Colon (tissue), 2 donors: ENCODE measurements at regions not wholly inside any gene's neighbourhood (a gene's known extent, or its start where the extent isn't known, plus 50 kb on each side); places are given as distances from the start of the nearest gene placed in this dataset.
"Not testable (repeated sequence)": the region's sequence is repeated elsewhere in the genome, so short reads cannot be mapped to it uniquely, and the experiment has no call there.

Source experiments
- FAIRE-seq: peaks from 2 replicates; lab custom pipeline; 2012; peaks lifted over from hg19 to GRCh38; lab: Jason Lieb, UNC
- donor health status: control.
- donor health status: control.

DNA sequence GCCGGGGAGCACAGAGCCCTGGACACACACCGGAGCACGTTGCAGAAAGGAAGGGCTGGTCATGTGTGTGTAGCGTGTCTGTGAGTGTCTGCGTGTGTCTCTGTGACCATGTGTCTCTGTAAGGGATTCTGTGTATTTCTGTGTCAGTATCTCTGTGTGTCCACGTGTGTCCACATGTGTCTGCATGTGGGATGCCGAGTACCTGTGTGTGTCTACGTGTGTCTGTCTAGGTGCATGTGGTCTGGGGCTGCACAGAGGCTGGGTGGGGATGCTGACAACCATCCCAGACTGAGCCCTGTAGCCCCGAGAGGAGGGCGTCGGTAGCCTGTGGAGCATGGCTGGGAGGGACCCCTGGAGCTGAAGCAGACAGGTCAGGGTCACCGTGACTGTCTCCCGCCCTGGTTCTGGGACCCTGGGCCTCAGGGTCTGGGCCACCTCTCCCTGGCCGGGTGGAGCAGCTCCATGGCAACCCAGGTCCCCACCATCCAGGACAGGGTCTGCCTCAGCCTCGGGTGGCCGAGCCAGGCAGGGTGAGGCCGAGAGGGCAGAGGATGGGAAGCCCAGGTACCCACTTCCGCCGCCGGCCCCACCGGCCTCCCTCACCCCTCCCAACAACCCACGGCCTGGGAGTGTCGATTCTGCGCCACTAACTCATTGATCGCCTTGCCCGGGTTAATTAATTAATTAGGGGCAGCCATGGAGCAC lies 122.7 kb downstream of the FAM53A start:
- no peak for FAIRE-seq

DNA sequence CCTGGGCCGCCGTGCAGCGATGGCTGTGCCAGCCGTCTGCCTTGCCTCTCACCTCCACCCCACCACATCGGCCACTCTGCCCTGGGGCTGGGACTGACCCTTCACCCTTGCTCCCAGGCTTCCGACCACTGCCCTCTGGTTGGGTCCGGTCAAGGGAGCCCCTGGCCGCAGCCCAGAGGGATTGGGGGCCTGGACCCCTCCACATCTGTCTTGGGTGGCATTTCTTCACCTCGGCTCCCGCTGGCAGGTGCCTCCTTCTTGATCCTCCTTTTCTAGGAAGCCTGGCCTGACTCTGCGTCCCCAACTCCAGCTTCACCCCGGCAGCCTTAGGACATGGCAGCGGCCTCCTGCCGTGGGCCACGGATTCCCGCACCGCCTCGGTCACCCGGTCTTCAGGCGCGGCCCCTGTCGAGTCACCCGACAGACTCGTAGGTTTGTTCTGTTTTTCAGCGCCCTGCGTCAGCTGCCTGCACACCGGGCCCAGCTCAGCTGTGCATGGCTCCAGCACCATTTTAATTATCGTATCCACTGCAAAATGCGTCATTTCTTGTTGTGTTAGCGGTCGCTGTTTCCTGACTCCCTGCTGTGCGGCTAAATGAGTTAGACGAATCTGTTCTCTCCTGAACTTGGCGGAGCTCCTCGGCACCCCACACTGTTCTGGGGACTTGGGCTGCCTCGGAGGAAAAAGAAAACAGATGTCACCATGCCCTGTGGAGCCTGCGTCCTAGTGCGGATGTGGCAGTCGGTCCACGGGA lies 124.0 kb downstream of the FAM53A start:
- no peak for FAIRE-seq

DNA sequence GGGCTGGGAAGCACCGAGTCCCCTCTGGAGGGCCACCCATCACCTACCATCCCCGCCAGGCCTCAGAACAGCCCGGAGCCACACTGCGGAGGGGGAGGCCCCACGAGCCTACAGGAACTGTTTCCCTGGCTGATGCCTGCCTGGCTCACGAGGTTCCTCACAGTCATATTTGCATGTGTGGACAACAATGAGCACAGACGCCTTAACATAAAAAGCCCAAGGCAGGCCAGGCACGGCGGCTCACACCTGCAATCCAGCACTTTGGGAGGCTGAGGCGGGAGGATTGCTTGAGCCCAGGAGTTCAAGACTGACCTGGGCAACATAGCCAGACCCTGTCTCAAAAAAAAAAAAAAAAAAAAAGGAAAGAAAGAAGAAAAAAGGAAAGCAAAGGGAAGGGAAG lies 125.9 kb downstream of the FAM53A start:
- FAIRE-seq = no peak

DNA sequence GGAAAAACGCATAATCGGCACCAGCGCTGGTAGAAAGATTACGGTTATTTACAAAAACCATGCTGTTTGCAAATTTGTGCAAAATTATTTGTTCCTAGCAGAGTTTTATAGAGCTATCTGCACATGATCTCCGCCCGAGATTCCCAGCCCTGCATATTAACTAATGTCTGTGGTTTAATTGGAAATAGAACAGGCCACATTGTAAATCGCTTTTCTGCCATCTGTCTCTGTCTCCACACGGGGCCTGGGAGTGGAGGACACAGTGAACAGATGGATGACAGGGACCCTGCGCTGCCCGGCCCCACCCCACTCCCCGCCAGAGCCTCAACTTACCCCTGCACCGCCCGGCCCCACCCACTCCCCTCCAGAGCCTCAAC lies 126.9 kb downstream of the FAM53A start:
- no peak for FAIRE-seq

DNA sequence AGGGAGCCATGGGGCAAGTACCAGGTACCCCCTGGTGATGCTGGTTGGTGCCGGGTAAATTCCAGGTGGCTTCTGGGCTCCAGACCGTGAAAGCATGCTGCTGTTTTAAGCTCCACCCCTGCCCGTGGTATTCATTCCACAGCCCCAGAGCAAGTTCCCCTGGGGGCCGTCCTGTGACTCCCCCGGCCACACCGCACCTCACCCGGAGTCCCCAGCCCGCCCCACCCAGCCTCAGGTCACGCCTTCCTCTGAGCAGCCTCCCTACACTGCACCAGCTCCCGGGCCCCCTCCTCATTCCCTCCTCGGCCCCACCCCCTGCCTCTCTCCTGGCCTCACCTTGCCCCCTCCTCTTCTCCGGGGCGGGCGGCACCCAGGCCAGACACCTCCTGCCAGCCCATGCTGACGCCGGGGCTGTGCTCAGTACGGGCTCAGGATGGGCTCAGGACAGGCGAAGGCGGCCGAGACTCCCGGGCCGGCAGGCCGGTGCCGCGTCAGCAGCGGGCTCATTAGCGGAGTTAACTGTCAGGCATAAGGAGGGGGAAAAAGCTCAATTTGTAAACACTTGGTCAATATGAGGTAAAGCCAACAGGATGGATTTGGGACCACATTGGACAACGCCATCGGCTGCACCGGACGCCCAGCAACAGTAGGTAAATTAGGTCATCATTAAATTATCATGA lies 127.4 kb downstream of the FAM53A start:
- FAIRE-seq = no peak

DNA sequence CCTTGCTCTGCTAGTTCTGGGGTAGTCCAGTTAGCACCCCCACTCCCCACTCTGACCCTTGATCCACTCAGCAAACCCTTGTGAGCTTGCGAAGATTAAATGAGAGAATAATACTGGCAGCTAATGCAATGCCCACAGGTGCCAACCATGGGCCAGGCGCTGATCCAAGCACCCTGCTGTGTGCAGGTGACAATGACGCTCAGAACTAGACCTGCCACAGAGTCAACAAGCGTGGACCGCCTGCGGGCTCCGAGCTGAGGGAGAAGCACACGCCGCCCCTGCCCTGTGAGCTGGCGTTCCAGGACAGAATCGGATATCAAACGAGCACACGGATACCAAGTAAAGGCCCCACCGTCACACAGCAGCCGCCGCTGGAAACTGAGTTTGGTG lies 129.2 kb downstream of the FAM53A start:
- no peak for FAIRE-seq

DNA sequence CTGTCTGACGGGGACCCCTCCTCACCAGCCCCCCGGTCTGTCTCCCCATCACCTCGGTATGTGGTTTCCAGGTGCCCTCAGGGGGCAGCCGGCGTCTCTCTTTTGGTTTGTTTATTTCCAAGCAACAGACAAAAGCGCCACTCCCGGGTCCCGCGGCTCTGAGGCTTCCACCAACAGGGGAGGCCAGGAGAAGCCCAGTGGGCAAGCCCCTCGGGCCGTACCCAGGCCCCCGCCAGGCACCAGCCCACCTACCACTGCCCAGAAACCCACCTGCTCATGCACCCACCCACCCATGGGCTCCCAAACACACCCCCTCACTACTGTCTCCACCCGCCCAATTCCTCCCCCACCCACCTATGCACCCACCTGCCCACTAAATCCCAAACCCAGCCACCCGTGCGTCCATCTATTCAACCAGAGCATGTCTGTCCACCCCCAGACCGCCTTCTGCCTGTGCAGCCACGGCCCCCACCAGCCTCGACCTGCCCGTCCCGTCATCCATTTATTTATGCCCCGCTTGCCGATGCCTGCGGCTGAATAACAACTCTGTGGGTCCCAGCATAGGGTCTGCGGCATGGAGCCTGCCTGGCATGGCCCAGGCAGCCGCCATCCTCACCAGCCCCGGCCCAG lies 129.8 kb downstream of the FAM53A start:
- no peak for FAIRE-seq

DNA sequence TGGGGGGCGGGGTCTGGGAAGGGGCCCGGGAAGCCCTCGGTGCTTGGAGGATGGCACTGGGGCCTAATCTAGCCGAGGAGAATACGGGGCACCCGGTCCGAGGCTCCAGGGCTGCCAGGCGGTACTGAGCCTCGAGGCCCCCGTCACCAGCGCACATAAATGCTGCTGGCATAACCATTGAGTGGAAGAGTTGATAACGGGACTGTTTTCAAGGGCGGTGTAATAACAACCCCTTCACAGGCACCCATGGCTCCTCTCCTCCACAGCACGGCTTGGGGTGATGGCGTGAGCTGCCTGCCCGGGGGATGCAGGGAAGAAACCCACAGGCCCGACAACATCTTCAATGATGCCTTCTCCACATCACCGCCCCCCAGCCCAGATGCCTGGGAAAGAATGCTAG lies 130.7 kb downstream of the FAM53A start:
- no peak for FAIRE-seq

DNA sequence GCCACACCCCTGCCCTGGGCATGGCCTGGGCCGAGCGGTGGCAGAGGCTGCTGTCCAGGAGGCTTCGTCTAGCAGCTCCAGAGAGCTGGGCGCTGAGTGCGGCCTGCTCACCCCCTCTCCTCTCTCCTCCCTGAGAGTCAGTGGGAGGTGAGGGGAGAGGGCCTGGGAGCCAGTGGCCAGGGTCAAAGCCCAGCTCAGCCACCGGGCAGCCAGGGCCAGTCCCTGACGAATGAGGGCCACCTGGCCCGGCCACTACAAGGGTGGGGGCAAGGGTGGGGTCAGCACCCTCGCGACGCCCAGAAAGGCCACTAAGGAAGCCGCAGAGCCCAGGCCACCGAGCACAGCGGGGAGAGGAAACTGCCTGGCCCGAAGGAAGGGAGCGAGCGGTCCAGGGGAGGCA lies 131.7 kb downstream of the FAM53A start:
- no peak for FAIRE-seq

DNA sequence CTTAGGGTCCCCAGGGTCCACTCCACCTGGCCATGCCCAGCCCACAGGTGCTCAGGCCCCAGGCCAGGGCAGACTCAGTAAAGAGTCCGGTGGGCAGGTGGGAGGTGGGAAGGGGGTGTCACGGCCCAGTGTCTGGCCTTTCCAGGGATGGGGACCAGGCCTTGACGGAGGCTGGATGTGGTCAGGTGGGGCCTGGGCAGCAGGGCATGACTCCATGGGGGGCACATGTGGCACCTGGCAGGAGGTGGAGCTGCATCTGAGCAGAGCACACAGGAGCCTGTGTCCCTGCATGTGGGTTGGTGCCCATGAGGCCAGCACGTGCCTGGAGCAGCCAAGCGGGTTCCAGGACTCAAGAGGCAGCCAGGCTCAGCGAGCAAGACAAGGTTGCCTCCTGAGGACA lies 132.9 kb downstream of the FAM53A start:
- FAIRE-seq = no peak

DNA sequence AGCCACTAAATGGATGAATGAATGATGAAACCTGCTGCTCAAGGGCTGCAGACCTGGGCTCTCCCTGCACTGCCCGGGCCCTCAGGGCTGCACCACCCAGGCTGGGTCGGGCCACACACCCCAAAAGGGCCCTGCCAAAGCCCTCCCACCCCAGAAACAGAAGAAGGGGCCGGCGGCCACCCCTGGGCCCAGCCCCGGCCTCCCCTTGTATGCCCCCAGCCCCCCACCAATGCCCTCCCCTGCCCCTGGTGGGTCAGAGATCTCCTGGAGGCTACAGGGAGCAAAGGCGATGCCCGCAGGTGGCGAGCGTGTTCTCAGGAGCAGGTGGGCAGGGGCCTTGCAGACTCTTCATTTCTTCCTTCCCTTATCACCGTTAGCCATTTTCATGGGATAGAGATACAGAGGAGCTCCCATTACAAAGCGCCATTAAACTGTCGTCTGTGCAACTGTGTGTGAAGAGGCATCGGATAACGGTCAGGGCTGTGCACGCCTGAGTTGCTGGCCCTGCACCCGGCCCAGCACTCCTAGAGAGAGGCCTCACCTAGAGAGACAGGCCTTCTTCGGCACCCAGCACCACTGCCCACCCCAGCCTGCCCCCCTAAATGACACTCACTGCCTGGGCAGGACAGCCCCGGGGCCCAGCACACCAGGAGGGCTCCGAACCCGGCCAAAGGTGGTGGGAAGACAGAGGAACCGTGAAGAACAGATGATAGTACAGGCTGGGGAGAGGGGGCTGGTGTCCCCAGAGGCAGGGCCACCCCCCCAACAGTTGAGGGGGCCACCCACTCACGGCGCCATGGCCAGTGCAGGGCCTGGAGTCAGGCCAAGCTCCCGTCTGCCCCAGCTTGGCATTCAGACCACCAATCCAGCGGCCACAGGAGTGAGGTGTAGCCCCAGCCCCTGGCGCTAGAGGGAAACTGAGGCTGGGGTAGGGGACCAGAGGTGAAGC lies 133.7 kb downstream of the FAM53A start:
- FAIRE-seq = no peak

DNA sequence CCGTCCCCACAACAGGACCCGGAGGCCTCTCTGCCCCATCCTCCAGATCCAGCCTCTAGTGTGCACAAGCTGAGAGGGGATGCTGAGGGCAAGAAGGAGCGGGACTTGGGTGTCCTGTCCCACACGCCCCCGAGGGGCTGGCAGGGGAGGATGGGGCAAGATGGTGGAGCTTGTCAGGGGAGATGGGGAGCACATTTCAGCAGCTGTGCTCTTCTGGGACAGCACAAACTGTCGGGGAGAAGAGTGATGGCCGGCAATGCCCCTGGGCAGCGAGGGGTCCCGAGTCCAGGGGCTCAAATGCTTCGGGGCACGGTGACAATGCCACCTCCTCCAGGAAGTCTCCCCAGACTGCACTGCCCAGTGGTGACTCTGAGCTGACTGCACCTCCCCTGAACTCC lies 134.5 kb downstream of the FAM53A start:
- no peak for FAIRE-seq

DNA sequence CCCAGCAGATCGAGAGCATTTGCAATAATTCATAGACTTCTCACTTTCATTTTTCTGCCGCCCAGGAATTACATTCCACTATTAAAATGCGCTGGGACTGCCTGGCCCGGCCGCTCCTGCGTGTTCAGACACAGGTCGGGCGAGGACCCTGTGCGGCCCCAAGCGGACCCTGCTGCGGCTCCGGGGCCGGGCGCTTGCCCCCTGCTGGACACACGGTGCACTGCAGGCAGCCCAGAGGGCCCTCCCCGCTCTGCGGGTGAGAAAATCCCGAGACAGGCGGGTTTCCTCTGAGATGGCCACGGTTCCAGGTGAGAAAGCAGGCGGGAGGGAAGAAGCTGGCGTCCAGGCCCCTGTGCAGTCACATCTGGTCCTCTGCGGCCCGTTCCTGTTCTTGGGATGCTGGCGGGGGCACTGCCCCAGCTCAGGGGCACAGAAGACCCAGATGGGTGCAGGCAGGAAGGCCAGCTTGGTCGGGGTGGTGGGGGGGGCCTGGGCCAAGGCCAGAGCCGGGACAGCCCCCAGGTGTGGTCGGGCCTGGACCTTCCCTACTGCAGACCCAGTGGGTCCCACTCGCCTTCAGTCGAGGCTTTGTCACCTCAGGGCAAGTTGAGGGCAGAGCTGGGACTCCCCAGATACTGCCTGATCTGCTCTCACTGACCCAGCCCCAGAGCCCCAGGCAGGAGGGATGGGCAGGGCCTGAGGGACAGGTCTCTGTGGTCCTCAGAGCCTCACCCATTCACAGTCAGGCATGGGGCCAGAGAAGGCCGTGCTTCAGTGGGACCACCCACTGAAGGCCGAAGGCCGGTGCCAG lies 135.1 kb downstream of the FAM53A start:
- FAIRE-seq = not testable (repeated sequence)

DNA sequence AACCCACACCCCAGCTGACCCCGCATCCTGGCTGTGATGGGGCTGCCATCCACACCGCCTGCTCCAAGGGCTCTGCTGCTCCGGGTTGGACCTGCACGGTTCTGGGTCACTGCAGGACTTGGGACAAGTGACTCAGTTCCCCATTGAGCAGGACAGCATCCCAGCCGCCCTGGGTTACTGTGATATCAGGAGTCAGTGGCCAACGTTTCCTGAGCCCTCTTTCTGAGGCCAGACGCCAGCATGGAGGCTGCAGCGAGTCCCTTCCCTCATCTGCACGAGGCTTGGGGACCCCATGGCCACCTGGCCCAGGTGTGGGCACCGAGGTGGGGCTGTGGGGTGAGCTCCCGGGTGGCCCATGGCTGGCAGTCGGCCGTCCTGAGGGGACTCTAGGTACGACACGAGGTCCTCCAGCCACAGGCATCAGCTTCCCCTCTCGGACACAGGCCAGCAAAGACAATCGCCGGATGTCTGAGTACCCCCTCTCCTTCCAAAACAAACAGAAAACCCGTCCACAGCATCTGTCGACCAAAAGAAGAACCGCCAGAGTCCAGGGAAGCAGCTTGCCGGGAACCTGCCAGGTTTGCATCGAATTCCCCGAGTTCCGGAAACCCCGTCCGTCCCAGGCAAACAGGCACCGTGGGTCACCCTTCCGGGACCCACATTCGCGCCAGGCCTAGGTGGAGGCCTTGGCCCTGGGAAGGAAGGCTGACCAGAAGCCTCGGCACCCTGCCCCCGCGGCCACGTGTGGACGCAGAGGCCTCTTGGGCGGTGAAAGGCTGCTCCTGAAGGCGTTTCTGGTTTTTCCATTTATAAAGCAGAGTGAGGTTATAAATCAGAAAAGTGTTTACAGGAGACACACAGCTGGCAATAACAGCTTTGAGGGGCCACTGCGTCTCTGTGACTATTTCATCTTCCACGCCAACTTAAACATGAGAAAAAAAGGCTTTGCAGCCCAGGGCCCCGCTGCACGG lies 136.0 kb downstream of the FAM53A start:
- FAIRE-seq = no peak

DNA sequence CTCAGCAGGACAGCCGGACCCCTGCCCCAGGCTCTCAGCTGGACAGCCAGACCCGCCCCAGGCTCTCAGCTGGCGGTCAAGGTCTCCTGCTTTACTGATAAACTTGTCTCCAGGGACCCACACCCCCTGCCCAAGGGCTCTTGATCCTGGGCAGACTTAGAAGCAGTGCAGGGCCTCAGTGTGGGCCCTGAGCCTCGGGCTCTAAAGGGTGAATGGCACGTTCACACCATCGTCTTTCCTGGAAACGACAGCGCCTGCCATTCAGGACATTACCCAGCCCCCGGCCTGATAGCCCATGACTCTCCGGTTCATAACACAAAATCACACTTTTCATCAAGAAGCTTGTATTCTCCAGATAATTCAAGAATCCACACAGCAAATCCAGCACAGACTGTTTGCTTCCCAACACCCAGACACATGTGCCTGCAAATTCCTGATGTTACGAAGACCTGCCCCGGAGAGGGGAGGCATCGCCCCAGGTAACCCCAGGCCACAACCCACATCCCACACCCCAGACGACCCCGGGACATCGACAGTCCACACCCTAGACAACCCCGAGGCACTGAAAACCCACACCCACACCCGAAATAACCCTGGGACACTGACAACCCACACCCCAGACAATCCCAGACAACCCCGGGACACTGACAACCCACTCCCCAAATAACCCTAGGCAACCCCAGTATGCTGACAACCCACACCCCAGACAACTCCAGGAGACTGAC lies 136.8 kb downstream of the FAM53A start:
- no peak for FAIRE-seq

DNA sequence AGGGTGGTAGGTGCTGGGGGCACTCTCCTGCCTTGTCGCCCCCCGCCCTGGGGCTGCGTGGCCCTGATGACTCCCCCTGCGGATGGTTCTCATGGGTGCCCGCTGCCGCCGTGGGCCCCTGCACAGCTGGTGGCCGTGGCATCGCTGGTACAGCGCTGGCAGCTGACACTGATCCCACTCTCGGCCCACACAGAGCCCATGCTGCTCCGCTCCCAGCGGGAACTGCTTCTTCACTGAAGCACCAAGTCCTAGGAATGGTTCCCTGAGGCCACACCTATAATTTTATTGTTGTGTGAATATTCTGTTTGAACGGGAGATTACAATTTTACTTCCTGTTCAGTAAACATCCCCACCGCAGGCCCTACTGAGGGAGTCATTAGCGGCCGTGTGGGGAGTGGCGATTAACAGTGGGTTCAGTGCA lies 138.6 kb upstream of the NKX1-1 start:
- FAIRE-seq = no peak

DNA sequence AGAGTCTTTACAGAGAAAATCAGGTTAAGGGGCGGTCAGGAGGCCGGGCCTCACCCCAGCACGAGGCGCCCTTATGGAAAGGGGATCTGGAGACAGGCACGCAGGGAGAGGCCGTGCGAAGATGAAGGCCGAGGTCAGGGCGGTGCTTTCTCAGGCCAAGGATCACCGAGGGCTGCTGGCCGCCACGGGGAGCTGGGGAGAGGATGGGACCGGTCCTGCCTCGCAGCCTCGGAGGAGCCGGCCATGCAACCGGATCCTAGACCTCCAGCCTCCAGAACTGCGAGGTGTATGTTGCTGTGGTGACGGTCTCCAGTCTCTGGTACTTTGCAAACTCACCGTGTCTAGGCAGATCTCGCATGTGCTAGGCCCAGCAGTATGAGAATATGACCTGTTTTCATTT lies 138.2 kb upstream of the NKX1-1 start:
- not testable (repeated sequence) for FAIRE-seq

DNA sequence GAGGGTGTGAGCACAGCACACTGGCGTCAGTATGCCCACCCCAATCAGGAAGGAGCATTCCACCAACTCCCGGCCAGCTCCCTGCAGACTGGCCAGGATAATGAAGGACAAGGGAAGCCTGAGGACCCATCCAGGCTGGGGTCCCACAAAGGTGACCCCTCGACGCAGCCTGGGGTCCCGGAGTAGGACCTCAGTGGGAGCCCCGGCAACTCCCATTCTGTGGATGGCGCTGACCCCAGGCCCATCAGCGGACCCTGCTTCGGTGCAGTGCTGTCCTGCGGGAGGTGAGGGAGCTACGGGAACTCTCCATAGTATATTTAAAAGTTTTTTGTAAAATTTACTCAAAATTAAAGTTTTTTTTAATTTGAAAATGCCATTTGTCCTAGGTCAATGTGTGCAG lies 137.7 kb upstream of the NKX1-1 start:
- FAIRE-seq = no peak

DNA sequence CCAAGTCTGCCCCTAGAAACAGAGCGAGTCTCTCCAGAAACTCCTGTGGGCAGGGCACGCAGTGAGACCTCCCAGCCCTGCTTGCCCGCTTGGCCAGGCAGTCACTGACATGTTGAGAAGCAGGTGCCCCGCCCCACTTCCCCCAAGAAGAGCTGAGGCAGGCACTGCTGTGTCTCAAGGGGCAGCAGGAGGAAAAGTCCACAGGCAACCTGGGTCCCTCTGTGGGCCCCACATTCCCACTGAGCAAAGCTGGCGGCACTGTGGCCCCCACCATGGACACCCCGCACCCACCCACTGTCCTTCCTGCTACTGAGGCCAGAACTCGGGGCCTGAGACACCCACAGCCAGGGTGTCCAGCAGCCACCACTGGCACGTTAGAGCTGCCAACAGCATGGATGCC lies 137.3 kb upstream of the NKX1-1 start:
- no peak for FAIRE-seq
